Loucy (cell line): ENCODE measurements at regions not wholly inside any gene's neighbourhood (a gene's known extent, or its start where the extent isn't known, plus 50 kb on each side); places are given as distances from the start of the nearest gene placed in this dataset.

Experiments used
- CTCF ChIP-seq: fragments of 200-600 bp; sonication (generic); conservative IDR thresholded peaks from 2 replicates; pipeline ENCODE4 v1.5.1; 2014; ENCODE audit warnings: mild to moderate bottlenecking, antibody characterized with exemption, low read length
- EZH2phosphoT487 ChIP-seq: fragments of 200-600 bp; IDR thresholded peaks from 2 replicates; pipeline ENCODE4 v1.6.1; 2018; ENCODE audit warnings: antibody characterized with exemption, mild to moderate bottlenecking, moderate library complexity, borderline replicate concordance

GRCh38 chr5:86797677-86798076, 179.9 kb downstream of the COX7C start:
- TF ChIP-seq EZH2phosphoT487 = no peak
- no peak for TF ChIP-seq CTCF
